Stimulated activated CD4-positive, alpha-beta T cell treated with anti-CD3 and anti-CD28 coated beads, Interleukin-15, amount 100 ng/mL, for 1 hour (primary cell): ENCODE measurements at regions not wholly inside any gene's neighbourhood (a gene's known extent, or its start where the extent isn't known, plus 50 kb on each side); places are given as distances from the start of the nearest gene placed in this dataset.

ENCODE experiments used
- DNase-seq, 2 donors: peaks; one replicate each; pipeline ENCODE4 v3.0.0-alpha.2; 2020; ENCODE audit warnings: low read depth in 1 of 2, low spot score in 1 of 2

GRCh38 chr1:60141743-60142142, 68.2 kb upstream of the C1orf87 start:
- no peak for DNase-seq

- DNase-seq, result no peak
Measured at GRCh38 chr1:60141276-60141675, 67.7 kb upstream of the C1orf87 start.

DNA sequence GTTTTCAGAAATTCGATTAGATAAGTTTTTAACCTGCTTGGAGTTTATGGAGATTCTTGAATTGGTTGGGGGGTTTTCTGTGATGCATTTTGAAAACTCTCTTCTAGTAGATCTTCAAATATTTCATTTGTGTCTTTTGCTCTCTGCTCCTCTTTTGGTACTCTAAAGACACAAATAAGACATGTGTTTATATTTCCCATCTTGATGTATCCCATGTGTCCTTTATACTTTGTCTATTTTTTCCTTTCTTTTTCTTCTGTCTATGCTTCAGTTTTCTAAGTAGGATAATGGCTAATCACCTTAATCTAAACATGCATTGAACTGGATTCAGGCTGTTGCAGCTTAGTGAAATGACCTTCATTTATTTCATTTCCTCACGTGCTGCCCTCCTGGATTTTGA, 63.8 kb upstream of the C1orf87 start:
- DNase-seq, result no peak

- DNase-seq, result no peak
Measured at GRCh38 chr1:60136395-60136794, 62.8 kb upstream of the C1orf87 start.

GRCh38 chr1:60134716-60135115, 61.1 kb upstream of the C1orf87 start:
- DNase-seq, result no peak

DNA sequence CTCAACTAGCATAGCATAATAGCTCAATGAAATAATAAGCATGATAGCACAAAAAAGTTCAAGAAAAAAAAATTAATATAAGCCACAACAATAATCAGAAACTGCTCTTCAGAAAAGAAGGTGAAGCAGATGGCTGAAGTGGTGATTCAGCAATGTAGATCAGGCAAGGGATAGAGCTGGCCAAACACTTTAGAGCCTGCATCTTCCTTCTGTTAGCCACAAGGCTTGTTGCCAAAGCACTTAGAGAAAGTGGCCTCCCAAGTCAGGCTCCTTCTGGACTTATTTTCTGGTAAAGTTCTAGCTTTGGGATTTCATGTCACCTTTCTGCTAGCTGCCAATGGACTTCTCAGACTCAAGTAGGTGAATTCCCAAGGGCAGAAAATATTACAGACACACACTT, 60.3 kb upstream of the C1orf87 start:
- no peak for DNase-seq

DNA sequence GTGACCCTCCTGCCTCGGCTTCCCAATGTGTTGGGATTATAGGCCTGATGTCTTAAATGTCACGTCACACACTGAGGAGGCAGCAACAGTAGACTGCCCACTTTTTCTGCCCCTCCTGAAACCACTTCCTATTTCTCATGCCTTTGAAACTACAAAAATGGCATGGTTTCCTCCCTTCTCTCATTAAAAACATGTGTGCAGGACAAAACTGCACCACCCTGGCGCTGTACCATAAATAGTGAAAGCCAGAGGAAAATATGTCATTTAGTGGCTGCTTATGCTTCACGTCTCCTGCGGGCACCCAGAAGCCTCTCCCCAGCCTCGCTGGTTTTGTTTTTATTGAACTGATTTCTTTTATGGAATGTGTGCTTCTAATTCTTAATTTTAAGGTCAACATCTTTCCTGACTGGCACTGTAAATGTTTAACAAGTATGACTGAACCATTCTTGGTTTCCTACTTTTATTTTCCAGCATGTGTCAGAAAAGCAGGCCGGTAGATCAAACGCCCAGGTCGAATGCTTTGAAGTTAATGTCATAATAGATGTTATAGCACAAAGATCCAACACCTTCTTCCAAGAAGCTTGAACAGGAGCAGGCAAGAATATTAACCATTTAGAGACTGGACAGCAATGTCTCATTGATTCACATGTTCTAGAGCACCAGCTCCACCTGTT, 59.6 kb upstream of the C1orf87 start:
- no peak for DNase-seq

DNA sequence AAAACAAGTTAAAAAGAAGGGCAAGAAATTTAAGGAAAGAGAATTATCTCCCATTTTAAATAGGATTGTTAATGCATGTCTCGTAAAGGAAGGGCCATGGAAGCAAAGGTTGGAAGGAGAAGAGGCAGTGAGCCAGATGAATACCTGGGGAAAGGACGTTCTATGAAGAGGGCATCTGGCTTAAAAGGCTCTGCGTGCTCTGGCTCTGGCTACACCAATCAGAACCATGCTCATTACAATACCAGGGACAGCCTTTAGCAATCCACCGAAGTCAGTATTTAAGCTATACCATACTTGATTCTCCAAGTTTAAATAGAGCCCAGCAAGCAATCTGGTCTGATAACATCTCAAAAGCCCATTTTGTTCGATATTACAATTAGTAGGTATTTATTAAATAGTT, 58.5 kb upstream of the C1orf87 start:
- no peak for DNase-seq

DNA sequence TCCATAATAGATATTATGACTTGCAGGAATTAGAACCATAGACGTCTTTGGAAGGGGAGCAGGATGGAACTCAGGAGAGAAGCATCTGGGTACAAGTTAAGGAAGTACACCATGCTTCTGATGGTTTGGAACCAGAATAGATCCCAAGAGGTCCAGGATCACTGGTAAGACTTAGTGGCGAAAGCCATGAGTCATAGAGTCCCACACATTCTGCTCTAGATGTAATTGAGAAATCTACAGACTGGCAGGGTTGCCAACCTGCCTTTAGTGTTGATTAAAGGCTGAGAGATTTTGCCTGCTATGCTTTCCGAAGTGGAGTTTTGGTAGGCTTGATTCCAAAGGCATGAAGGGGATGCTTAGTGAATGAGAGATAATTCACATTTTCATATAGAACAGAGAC, 57.1 kb upstream of the C1orf87 start:
- no peak for DNase-seq

GRCh38 chr1:60129911-60130310, 56.3 kb upstream of the C1orf87 start:
- DNase-seq, result no peak

DNA sequence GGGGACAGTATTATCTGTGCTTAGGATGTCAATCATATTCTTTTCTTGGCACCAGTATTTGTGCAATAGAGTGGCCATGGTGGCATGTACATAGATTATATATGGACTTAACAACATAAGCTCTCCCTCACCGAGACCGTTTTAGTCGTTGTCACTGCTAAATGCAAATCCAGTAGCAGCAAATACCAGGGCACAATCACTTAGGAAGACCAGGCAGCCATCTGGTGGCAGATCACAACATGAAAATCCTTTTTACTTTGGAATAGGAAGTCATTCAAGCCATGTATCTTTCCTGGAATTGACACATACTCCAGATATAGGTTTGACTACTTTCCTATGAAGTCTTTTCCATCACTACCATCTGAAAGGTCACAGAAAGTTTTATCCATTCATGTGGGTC, 53.2 kb upstream of the C1orf87 start:
- no peak for DNase-seq
